Pancreas (tissue), 10 donors: ENCODE measurements at regions not wholly inside any gene's neighbourhood (a gene's known extent, or its start where the extent isn't known, plus 50 kb on each side); places are given as distances from the start of the nearest gene placed in this dataset.

ENCODE experiments used
- ATAC-seq, 4 donors: fragments of 200-7000 bp; cut with Tn5 transposase; one replicate each; pipeline versions ENCODE4 v1.8.0 to v1.9.1; 2020; ENCODE audit warnings: mild to moderate bottlenecking in 4 of 4, moderate library complexity in 4 of 4
- DNase-seq, 6 donors: peaks; one replicate each; pipeline ENCODE4 v3.0.0-alpha.2; 2020
- FAIRE-seq: peaks from 2 replicates; lab custom pipeline; 2012; peaks lifted over from hg19 to GRCh38; lab: Jason Lieb, UNC
- H3K27ac ChIP-seq, 4 donors: fragments of 200-600 bp; sonication (generic); 1 replicate in 3 of 4; 2 replicates in 1 of 4; pipeline versions ENCODE4 v1.5.0 to v1.8.0; 2020
- H3K27me3 ChIP-seq, 4 donors: fragments of 200-600 bp; one replicate each; pipeline ENCODE4 v1.8.0; 2021
- H3K36me3 ChIP-seq, 3 donors: fragments of 200-600 bp; sonication (generic) in 1 of 3; one replicate each; pipeline versions ENCODE4 v1.5.0 to v1.8.0; 2020 to 2021
- H3K4me1 ChIP-seq, 3 donors: fragments of 200-600 bp; one replicate each; pipeline ENCODE4 v1.8.0; 2021
- H3K4me3 ChIP-seq, 4 donors: fragments of 200-600 bp; sonication (generic) in 2 of 4; one replicate each; pipeline versions ENCODE4 v1.5.0 to v1.8.0; 2020 to 2021
- H3K9me3 ChIP-seq, 4 donors: fragments of 200-600 bp; one replicate each; pipeline ENCODE4 v1.8.0; 2021
- CTCF ChIP-seq, 4 donors: fragments of 200-600 bp; sonication (generic) in 3 of 4; IDR thresholded peaks; one replicate each; pipeline versions ENCODE4 v1.5.0 to v1.8.0; 2021; ENCODE audit warnings: antibody characterized with exemption in 4 of 4
- WGBS, 2 donors: extraction: QIAGEN DNeasy Blood & Tissue Kit; methylation state at CpG; one replicate each; pipeline ENCODE4 v1.1.7; 2013; 5-methylcytosine and 5-hydroxymethylcytosine counted together
- intact Hi-C, 3 donors: fragments of 100-400 bp; cut with DNase I; formaldehyde crosslinking; loops; one replicate each; pipeline versions ENCODE4 v1.11.1 to v1.14.2; 2022
- donor health status: healthy with polysubstance abuse.
- donor health status: DM: no; HTN: no; CAD: no; lungs with moderate emphysema.
- donor health status: DM: no; HTN: no; CAD: no.
- donor health status: control.
- donor health status: control.
- donor health status: Bipolar disorder and iron deficiency.
- donor health status: DM: yes; HTN: yes; CAD: no.
- donor health status: DM: no; HTN: no; CAD: no.
- donor health status: DM: no; HTN: no; CAD: no.
- donor health status: DM: yes; HTN: yes; CAD: no.

GRCh38 chr3:19070325-19070724, 78.0 kb upstream of the KCNH8 start:
- no peaks in the 10 kb centered on the region for H3K4me1 ChIP-seq
- 88% methylated on average over 1 of the region's 1 CpG for WGBS, 2 donors
- H3K27ac ChIP-seq: no peak overlapping the region
- H3K9me3 ChIP-seq: no peaks in the 10 kb centered on the region
- FAIRE-seq: no peak
- DNase-seq: no peak
- H3K4me3 ChIP-seq: no peak overlapping the region
- intact Hi-C loops: no loop called here
- H3K27me3 ChIP-seq: no peaks in the 10 kb centered on the region
- no peaks in the 10 kb centered on the region for H3K36me3 ChIP-seq
- no peak for ATAC-seq
- no peak for TF ChIP-seq CTCF (IDR thresholded peaks at IDR 0.05)

DNA sequence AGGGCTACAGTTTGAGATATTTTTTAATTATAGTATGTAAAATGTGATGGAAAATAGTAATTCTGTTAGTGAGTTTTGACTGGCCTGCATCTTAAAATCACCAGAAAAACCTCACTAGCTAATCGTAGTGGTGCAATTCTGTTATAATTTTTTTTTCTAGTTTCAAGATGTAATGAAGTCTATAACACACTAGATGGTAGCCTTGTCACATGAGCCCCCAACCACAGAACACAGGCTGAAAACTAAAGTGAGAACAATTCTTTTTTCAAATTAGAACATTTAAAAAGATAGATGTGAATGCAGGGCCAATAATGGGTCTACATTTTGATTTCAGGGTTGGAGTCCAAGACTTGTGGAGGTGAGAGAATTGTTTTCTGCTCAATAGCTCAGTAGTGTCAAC, 83.3 kb upstream of the KCNH8 start:
- peak in 2 of 4 donors; percentile 22 to 24 for TF ChIP-seq CTCF (IDR thresholded peaks at IDR 0.05)
- Histone ChIP-seq H3K4me1 (peaks cover 0 to 3% (median 0%) of the 10 kb centered on the region in 3 donors), H3K4me3 (no peak overlapping the region), H3K27me3 (no peaks in the 10 kb centered on the region), H3K9me3 (no peaks in the 10 kb centered on the region), H3K36me3 (no peaks in the 10 kb centered on the region), H3K27ac (no peak overlapping the region)
- intact Hi-C loops: loop anchor here in 1 of 3 donors (10.0 kb wide), 1 partner anchor 800 kb away; no protein-coding TSS in a partner anchor
- peak in 3 of 4 donors; percentile 53 to 67 (median 58) for ATAC-seq
- no peak for FAIRE-seq
- DNase-seq: no peak
- 6 to 11% methylated on average over 1 of the region's 1 CpG for WGBS, 2 donors

DNA sequence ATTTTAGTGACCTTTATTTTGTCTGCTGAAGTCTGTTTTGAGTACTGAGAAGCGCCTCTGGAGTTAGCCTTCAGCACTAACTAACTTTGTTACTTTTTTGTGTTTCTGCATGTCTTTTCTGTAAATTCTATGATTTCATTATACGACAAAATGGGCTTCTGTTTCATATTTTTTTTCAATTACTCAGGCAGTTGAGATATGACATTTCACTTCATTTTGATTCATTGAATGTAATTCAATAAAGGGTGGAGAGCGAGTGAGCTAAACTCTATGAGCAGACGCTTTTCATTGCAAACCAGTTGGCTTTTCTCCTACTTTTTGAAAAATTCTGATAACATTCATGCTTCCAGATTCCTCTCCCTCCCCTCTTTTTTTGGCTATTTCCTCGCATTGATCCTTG, 84.4 kb upstream of the KCNH8 start:
- TF ChIP-seq CTCF (IDR thresholded peaks at IDR 0.05): no peak
- FAIRE-seq: no peak
- 48 to 57% methylated on average over 5 of the region's 5 CpGs for WGBS, 2 donors

GRCh38 chr3:19060404-19060803, 87.9 kb upstream of the KCNH8 start:
- ATAC-seq (peak in 1 of 4 donors; percentile 54), FAIRE-seq (no peak), DNase-seq (no peak)
- Histone ChIP-seq H3K4me1 (peaks cover 0 to 3% (median 0%) of the 10 kb centered on the region in 3 donors), H3K27ac (no peak overlapping the region), H3K4me3 (no peak overlapping the region), H3K27me3 (no peaks in the 10 kb centered on the region), H3K9me3 (no peaks in the 10 kb centered on the region), H3K36me3 (no peaks in the 10 kb centered on the region)
- no peak for TF ChIP-seq CTCF (IDR thresholded peaks at IDR 0.05)
- intact Hi-C loops: loop anchor here in 1 of 3 donors (10.0 kb wide), 1 partner anchor 804 kb away; no protein-coding TSS in a partner anchor
- WGBS, 2 donors: 76 to 89% methylated on average over 1 of the region's 1 CpG

More for the DNA sequence above, 84.4 kb upstream of the KCNH8 start:
- H3K4me1 ChIP-seq: peaks cover 0 to 3% (median 0%) of the 10 kb centered on the region in 3 donors
- no peak overlapping the region for H3K4me3 ChIP-seq
- no peaks in the 10 kb centered on the region for H3K27me3 ChIP-seq
- no peaks in the 10 kb centered on the region for H3K9me3 ChIP-seq
- no peaks in the 10 kb centered on the region for H3K36me3 ChIP-seq
- intact Hi-C loops: loop anchor here in 1 of 3 donors (10.0 kb wide), 1 partner anchor 801 kb away; no protein-coding TSS in a partner anchor
- DNase-seq (no peak), ATAC-seq (no peak)
- no peak overlapping the region for H3K27ac ChIP-seq

GRCh38 chr3:19052874-19053273, 95.4 kb upstream of the KCNH8 start:
- 81 to 90% methylated on average over 1 of the region's 1 CpG for WGBS, 2 donors
- DNase-seq: no peak
- intact Hi-C loops: no loop called here
- FAIRE-seq: no peak
- H3K4me1 ChIP-seq: no peaks in the 10 kb centered on the region
- no peak overlapping the region for H3K27ac ChIP-seq
- TF ChIP-seq CTCF (IDR thresholded peaks at IDR 0.05): no peak
- no peaks in the 10 kb centered on the region for H3K27me3 ChIP-seq
- ATAC-seq: no peak
- no peak overlapping the region for H3K4me3 ChIP-seq
- no peaks in the 10 kb centered on the region for H3K36me3 ChIP-seq
- no peaks in the 10 kb centered on the region for H3K9me3 ChIP-seq
